OCI-LY3 (cell line): ENCODE measurements at regions not wholly inside any gene's neighbourhood (a gene's known extent, or its start where the extent isn't known, plus 50 kb on each side); places are given as distances from the start of the nearest gene placed in this dataset.
A peak's percentile ranks its signal among the peaks of the same experiment; 100 is the strongest.

Experiments
- H2AFZ ChIP-seq: fragments of 200-600, 300-600 bp; shearing (Covaris generic); 2 replicates; pipeline ENCODE4 v1.6.0; 2014; ENCODE audit warnings: antibody characterized with exemption, low read depth, low read length
- H3K27ac ChIP-seq: fragments of 200-600, 300-600 bp; sonication (generic); 2 replicates; pipeline ENCODE4 v1.5.1; 2014; ENCODE audit warnings: mild to moderate bottlenecking, low read length, moderate library complexity, mixed read lengths
- H3K27me3 ChIP-seq: fragments of 200-600, 300-600 bp; sonication (generic); 2 replicates; pipeline ENCODE4 v1.6.1; 2014; ENCODE audit warnings: low read depth, low read length, mixed read lengths
- H3K36me3 ChIP-seq: fragments of 200-600, 300-600 bp; sonication (generic); replicated peaks from 2 replicates; pipeline ENCODE3; 2014; ENCODE audit warnings: low read depth, low read length, mixed read lengths
- H3K4me1 ChIP-seq: fragments of 300-600, 200-600 bp; sonication (generic); 2 replicates; pipeline ENCODE4 v1.6.1; 2014; ENCODE audit warnings: low read length, mixed read lengths
- H3K4me2 ChIP-seq: fragments of 200-600, 300-600 bp; sonication (generic); 2 replicates; pipeline ENCODE4 v1.6.1; 2014; ENCODE audit warnings: low read length, mixed read lengths
- H3K4me3 ChIP-seq: fragments of 300-600, 200-600 bp; sonication (generic); 2 replicates; pipeline ENCODE4 v1.5.1; 2014; ENCODE audit warnings: antibody characterized with exemption, mild to moderate bottlenecking, low read length, moderate library complexity
- H3K79me2 ChIP-seq: fragments of 300-600, 200-600 bp; shearing (Covaris generic); 2 replicates; pipeline ENCODE4 v1.6.1; 2014; ENCODE audit warnings: mild to moderate bottlenecking, low read length, mixed read lengths
- H3K9ac ChIP-seq: fragments of 300-600, 200-600 bp; shearing (Covaris generic); 2 replicates; pipeline ENCODE4 v1.6.0; 2014; ENCODE audit warnings: mild to moderate bottlenecking, low read length, moderate library complexity
- H3K9me3 ChIP-seq: fragments of 200-600, 300-600 bp; shearing (Covaris generic); 2 replicates; pipeline ENCODE4 v1.6.1; 2014; ENCODE audit warnings: low read length, mixed read lengths; ENCODE audit not compliant: insufficient read depth
- H4K20me1 ChIP-seq: fragments of 200-600, 300-600 bp; sonication (generic); 2 replicates; pipeline ENCODE4 v1.6.1; 2016; ENCODE audit warnings: low read length, mixed read lengths; ENCODE audit not compliant: insufficient read depth
- CTCF ChIP-seq: fragments of 200-600, 300-600 bp; sonication (generic); IDR thresholded peaks from 2 replicates; pipeline ENCODE4 v1.5.1; 2014; ENCODE audit warnings: antibody characterized with exemption, low read length, low read depth
- EZH2phosphoT487 ChIP-seq: fragments of 200-600 bp; shearing (Covaris generic); IDR thresholded peaks from 2 replicates; pipeline ENCODE4 v1.6.1; 2018; ENCODE audit warnings: antibody characterized with exemption, mixed run types, low read depth

GRCh38 chr3:115450036-115450435, 173.3 kb upstream of the GAP43 start:
- TF ChIP-seq EZH2phosphoT487 (no peak), CTCF (no peak)

GRCh38 chr3:115464036-115464435, 159.3 kb upstream of the GAP43 start:
- no peak overlapping the region for H3K9ac ChIP-seq
- peaks cover 21% of the 10 kb centered on the region for H3K4me1 ChIP-seq
- no peak overlapping the region for H3K27ac ChIP-seq
- H4K20me1 ChIP-seq, result no peaks in the 10 kb centered on the region
- TF ChIP-seq EZH2phosphoT487 (no peak), CTCF (no peak)
- H2AFZ ChIP-seq, result no peak overlapping the region
- H3K4me2 ChIP-seq, result no peak overlapping the region
- H3K36me3 ChIP-seq, result peaks cover 3% of the 10 kb centered on the region
- no peaks in the 10 kb centered on the region for H3K27me3 ChIP-seq
- H3K4me3 ChIP-seq, result no peak overlapping the region
- no peaks in the 10 kb centered on the region for H3K9me3 ChIP-seq
- no peaks in the 10 kb centered on the region for H3K79me2 ChIP-seq

More at GRCh38 chr3:115450036-115450435, 173.3 kb upstream of the GAP43 start:
- Histone ChIP-seq H3K4me2 (no peak overlapping the region), H3K27me3 (no peaks in the 10 kb centered on the region), H3K27ac (no peak overlapping the region), H3K4me1 (no peaks in the 10 kb centered on the region), H3K9ac (no peak overlapping the region), H3K9me3 (peaks cover 2% of the 10 kb centered on the region; the same call in 1 of the 2 replicates), H4K20me1 (no peaks in the 10 kb centered on the region), H3K79me2 (no peaks in the 10 kb centered on the region), H3K36me3 (no peaks in the 10 kb centered on the region), H2AFZ (no peak overlapping the region), H3K4me3 (no peak overlapping the region)

- Histone ChIP-seq H3K4me3 (peak overlapping the region; percentile 65), H3K27ac (peak overlapping the region; percentile 97), H3K4me1 (peaks cover 41% of the 10 kb centered on the region), H3K4me2 (peak overlapping the region; percentile 89), H3K27me3 (no peaks in the 10 kb centered on the region), H4K20me1 (no peaks in the 10 kb centered on the region), H3K36me3 (peaks cover 3% of the 10 kb centered on the region), H3K79me2 (no peaks in the 10 kb centered on the region), H2AFZ (peak overlapping the region; percentile 81; the same call in 1 of the 2 replicates), H3K9ac (peak overlapping the region; percentile 76), H3K9me3 (no peaks in the 10 kb centered on the region)
- no peak for TF ChIP-seq EZH2phosphoT487
- TF ChIP-seq CTCF, result no peak
Measured at GRCh38 chr3:115469649-115470048, 153.7 kb upstream of the GAP43 start.

- H3K9ac ChIP-seq, result peak overlapping the region; percentile 76
Measured at GRCh38 chr3:115470254-115470653, 153.1 kb upstream of the GAP43 start.

More at GRCh38 chr3:115470254-115470653, 153.1 kb upstream of the GAP43 start:
- H4K20me1 ChIP-seq, result no peaks in the 10 kb centered on the region
- H3K4me2 ChIP-seq, result peak overlapping the region; percentile 89
- H3K36me3 ChIP-seq, result peaks cover 3% of the 10 kb centered on the region
- peak overlapping the region; percentile 97 for H3K27ac ChIP-seq
- H2AFZ ChIP-seq, result peak overlapping the region; percentile 81
- H3K79me2 ChIP-seq, result no peaks in the 10 kb centered on the region
- TF ChIP-seq EZH2phosphoT487 (no peak), CTCF (no peak)
- H3K27me3 ChIP-seq, result no peaks in the 10 kb centered on the region
- H3K9me3 ChIP-seq, result no peaks in the 10 kb centered on the region
- H3K4me3 ChIP-seq, result peak overlapping the region; percentile 65
- H3K4me1 ChIP-seq, result peaks cover 36% of the 10 kb centered on the region
